Neural cell (in vitro differentiated cells): ENCODE measurements at regions not wholly inside any gene's neighbourhood (a gene's known extent, or its start where the extent isn't known, plus 50 kb on each side); places are given as distances from the start of the nearest gene placed in this dataset.

Source experiments
- H2AFZ ChIP-seq: fragments of 200-600, 300-800 bp; sonication (generic), shearing (Covaris generic); 2 replicates; pipeline ENCODE4 v1.6.0; 2014; ENCODE audit warnings: low read depth, mild to moderate bottlenecking, antibody characterized with exemption, low read length, moderate library complexity
- H3F3A ChIP-seq: fragments of 200-600 bp; shearing (Covaris generic); 2 replicates; pipeline ENCODE4 v1.6.1; 2016; ENCODE audit warnings: mild to moderate bottlenecking, moderate library complexity, mixed read lengths, antibody characterized with exemption, low read length; ENCODE audit not compliant: insufficient read depth, poor library complexity, severe bottlenecking
- H3K27ac ChIP-seq: fragments of 200-600, 300-800 bp; sonication (generic), shearing (Covaris generic); 2 replicates; pipeline ENCODE4 v1.5.1; 2014; ENCODE audit warnings: mild to moderate bottlenecking, low read length, moderate library complexity
- H3K27me3 ChIP-seq: fragments of 300-800, 200-600 bp; sonication (generic), shearing (Covaris generic); 2 replicates; pipeline ENCODE4 v1.6.0; 2014; ENCODE audit warnings: mild to moderate bottlenecking, low read depth, low read length, moderate library complexity; ENCODE audit not compliant: insufficient read depth
- H3K36me3 ChIP-seq: fragments of 300-800, 200-600 bp; sonication (generic), shearing (Covaris generic); 2 replicates; pipeline ENCODE4 v1.5.1; 2014; ENCODE audit warnings: mild to moderate bottlenecking, antibody characterized with exemption, low read length, moderate library complexity; ENCODE audit not compliant: insufficient read depth
- H3K4me2 ChIP-seq: fragments of 300-800, 200-600 bp; sonication (generic), shearing (Covaris generic); 2 replicates; pipeline ENCODE4 v1.6.0; 2014; ENCODE audit warnings: mild to moderate bottlenecking, low read length
- H3K4me3 ChIP-seq: fragments of 300-800, 200-600 bp; sonication (generic), shearing (Covaris generic); 2 replicates; pipeline ENCODE4 v1.5.1; 2014; ENCODE audit warnings: mild to moderate bottlenecking, low read length, moderate library complexity
- H3K79me2 ChIP-seq: fragments of 200-600 bp; shearing (Covaris generic); replicated peaks from 2 replicates; pipeline ENCODE4 v1.6.0; 2014; ENCODE audit warnings: mild to moderate bottlenecking, low read length, moderate library complexity; ENCODE audit not compliant: insufficient read depth
- H3K9ac ChIP-seq: fragments of 300-800, 200-600 bp; sonication (generic), shearing (Covaris generic); 2 replicates; pipeline ENCODE4 v1.6.1; 2016; ENCODE audit warnings: mild to moderate bottlenecking, low read length, mixed read lengths
- H3K9me2 ChIP-seq: fragments of 200-600 bp; shearing (Covaris generic); 2 replicates; pipeline ENCODE4 v1.6.1; 2016; ENCODE audit warnings: mild to moderate bottlenecking, low read length, mixed read lengths; ENCODE audit not compliant: insufficient read depth
- H3K9me3 ChIP-seq: fragments of 200-600, 300-800 bp; sonication (generic), shearing (Covaris generic); 2 replicates; pipeline ENCODE4 v1.6.1; 2016; ENCODE audit warnings: mild to moderate bottlenecking, mixed run types, low read length, moderate library complexity, mixed read lengths
- H4K20me1 ChIP-seq: fragments of 200-600 bp; shearing (Covaris generic); 2 replicates; pipeline ENCODE4 v1.6.1; 2016; ENCODE audit warnings: mild to moderate bottlenecking, mixed run types; ENCODE audit not compliant: insufficient read depth
- EP300 ChIP-seq: fragments of 450-650 bp; conservative IDR thresholded peaks from 2 replicates; pipeline ENCODE4 v1.6.1; 2014; ENCODE audit warnings: antibody characterized with exemption, mild to moderate bottlenecking, moderate library complexity; ENCODE audit not compliant: poor library complexity, severe bottlenecking
- EZH2 ChIP-seq: fragments of 200-600, 300-800 bp; shearing (Covaris generic), sonication (generic); IDR thresholded peaks from 2 replicates; pipeline ENCODE4 v1.6.1; 2014; ENCODE audit warnings: antibody characterized with exemption, low read length, borderline replicate concordance, mild to moderate bottlenecking; ENCODE audit not compliant: insufficient read depth, poor library complexity, severe bottlenecking
- POLR2AphosphoS5 ChIP-seq: IDR thresholded peaks from 2 replicates; pipeline ENCODE4 v1.6.1; 2012
- RAD21 ChIP-seq: fragments of 450-650 bp; conservative IDR thresholded peaks from 2 replicates; pipeline ENCODE4 v1.6.1; 2014; ENCODE audit warnings: antibody characterized with exemption, mild to moderate bottlenecking, moderate library complexity
- SMC3 ChIP-seq: fragments of 450-650 bp; conservative IDR thresholded peaks from 2 replicates; pipeline ENCODE4 v1.6.1; 2014; ENCODE audit warnings: antibody characterized with exemption, mild to moderate bottlenecking, moderate library complexity; ENCODE audit not compliant: poor library complexity
- TAF1 ChIP-seq: IDR thresholded peaks from 2 replicates; pipeline ENCODE4 v1.6.1; 2012; ENCODE audit warnings: low read depth
- TF ChIP-seq, protein P1 (sequence below): IDR thresholded peaks from 2 replicates; pipeline ENCODE4 v1.6.1; 2012; ENCODE audit warnings: borderline replicate concordance
- TF ChIP-seq, protein P2 (sequence below): fragments of 450-650 bp; IDR thresholded peaks from 2 replicates; pipeline ENCODE4 v1.5.1; 2014; ENCODE audit warnings: antibody characterized with exemption, mild to moderate bottlenecking, moderate library complexity; ENCODE audit not compliant: poor library complexity, severe bottlenecking

DNA sequence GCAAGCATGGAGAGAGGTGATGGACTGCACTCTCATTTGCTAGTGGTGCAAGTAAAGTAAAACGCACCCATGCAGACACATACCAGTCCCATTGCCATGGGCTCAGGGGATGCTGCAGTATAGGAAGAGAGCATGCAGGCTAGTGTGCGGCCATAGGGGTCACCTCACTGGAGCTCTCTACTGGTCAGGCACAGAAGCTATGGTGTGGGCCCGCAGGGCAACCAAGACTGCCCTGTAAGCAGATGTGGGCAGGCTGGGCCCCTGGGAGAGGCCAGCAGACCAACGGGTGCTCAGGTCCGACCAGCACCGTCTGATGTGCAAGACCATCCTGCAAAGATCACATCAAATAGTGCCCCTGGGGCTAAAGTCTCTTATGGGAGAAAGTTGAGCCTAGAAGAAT lies 290.7 kb downstream of the HTR1B start:
- Histone ChIP-seq H3K4me2 (no peak overlapping the region), H3K27ac (no peak overlapping the region), H3K4me3 (no peak overlapping the region), H3K27me3 (no peaks in the 10 kb centered on the region), H3K9ac (no peak overlapping the region), H3F3A (no peaks in the 10 kb centered on the region), H3K9me2 (no peaks in the 10 kb centered on the region), H2AFZ (no peak overlapping the region), H3K79me2 (no peaks in the 10 kb centered on the region), H3K36me3 (no peaks in the 10 kb centered on the region), H3K9me3 (no peaks in the 10 kb centered on the region), H4K20me1 (no peaks in the 10 kb centered on the region)
- TF ChIP-seq EZH2 = no peak
- TF ChIP-seq EP300 = no peak
- TF ChIP-seq RAD21 = no peak
- TF ChIP-seq SMC3 = no peak
- TF ChIP-seq, protein P1, sequence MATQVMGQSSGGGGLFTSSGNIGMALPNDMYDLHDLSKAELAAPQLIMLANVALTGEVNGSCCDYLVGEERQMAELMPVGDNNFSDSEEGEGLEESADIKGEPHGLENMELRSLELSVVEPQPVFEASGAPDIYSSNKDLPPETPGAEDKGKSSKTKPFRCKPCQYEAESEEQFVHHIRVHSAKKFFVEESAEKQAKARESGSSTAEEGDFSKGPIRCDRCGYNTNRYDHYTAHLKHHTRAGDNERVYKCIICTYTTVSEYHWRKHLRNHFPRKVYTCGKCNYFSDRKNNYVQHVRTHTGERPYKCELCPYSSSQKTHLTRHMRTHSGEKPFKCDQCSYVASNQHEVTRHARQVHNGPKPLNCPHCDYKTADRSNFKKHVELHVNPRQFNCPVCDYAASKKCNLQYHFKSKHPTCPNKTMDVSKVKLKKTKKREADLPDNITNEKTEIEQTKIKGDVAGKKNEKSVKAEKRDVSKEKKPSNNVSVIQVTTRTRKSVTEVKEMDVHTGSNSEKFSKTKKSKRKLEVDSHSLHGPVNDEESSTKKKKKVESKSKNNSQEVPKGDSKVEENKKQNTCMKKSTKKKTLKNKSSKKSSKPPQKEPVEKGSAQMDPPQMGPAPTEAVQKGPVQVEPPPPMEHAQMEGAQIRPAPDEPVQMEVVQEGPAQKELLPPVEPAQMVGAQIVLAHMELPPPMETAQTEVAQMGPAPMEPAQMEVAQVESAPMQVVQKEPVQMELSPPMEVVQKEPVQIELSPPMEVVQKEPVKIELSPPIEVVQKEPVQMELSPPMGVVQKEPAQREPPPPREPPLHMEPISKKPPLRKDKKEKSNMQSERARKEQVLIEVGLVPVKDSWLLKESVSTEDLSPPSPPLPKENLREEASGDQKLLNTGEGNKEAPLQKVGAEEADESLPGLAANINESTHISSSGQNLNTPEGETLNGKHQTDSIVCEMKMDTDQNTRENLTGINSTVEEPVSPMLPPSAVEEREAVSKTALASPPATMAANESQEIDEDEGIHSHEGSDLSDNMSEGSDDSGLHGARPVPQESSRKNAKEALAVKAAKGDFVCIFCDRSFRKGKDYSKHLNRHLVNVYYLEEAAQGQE = no peak

DNA sequence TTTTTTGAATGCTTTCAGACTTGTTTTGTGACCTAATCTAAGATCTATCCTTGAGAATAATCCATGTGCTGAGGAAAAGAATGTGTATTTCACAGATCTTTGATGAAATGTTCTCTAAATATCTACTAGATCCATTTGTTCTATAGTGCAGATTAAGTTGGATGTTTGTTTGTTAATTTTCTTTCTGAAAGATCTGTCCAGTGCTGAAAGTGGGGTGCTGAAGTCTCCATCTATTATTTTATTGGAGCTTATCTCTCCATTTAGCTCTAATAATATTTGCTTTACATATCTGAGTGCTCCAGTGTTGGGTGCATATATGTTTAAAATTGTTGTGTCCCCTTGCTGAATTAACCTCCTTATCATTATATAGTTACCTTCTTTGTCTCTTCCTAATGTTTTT lies 303.6 kb downstream of the HTR1B start:
- Histone ChIP-seq H3K27me3 (no peaks in the 10 kb centered on the region), H3K27ac (no peak overlapping the region), H3K9ac (no peak overlapping the region), H3K4me3 (no peak overlapping the region), H3K9me2 (no peaks in the 10 kb centered on the region), H3K4me2 (no peak overlapping the region), H3F3A (no peaks in the 10 kb centered on the region), H3K79me2 (no peaks in the 10 kb centered on the region), H2AFZ (no peak overlapping the region), H4K20me1 (no peaks in the 10 kb centered on the region), H3K9me3 (no peaks in the 10 kb centered on the region), H3K36me3 (no peaks in the 10 kb centered on the region)
- TF ChIP-seq RAD21 (no peak), POLR2AphosphoS5 (no peak), EZH2 (no peak)
- TF ChIP-seq, protein P2, sequence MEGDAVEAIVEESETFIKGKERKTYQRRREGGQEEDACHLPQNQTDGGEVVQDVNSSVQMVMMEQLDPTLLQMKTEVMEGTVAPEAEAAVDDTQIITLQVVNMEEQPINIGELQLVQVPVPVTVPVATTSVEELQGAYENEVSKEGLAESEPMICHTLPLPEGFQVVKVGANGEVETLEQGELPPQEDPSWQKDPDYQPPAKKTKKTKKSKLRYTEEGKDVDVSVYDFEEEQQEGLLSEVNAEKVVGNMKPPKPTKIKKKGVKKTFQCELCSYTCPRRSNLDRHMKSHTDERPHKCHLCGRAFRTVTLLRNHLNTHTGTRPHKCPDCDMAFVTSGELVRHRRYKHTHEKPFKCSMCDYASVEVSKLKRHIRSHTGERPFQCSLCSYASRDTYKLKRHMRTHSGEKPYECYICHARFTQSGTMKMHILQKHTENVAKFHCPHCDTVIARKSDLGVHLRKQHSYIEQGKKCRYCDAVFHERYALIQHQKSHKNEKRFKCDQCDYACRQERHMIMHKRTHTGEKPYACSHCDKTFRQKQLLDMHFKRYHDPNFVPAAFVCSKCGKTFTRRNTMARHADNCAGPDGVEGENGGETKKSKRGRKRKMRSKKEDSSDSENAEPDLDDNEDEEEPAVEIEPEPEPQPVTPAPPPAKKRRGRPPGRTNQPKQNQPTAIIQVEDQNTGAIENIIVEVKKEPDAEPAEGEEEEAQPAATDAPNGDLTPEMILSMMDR = no peak

DNA sequence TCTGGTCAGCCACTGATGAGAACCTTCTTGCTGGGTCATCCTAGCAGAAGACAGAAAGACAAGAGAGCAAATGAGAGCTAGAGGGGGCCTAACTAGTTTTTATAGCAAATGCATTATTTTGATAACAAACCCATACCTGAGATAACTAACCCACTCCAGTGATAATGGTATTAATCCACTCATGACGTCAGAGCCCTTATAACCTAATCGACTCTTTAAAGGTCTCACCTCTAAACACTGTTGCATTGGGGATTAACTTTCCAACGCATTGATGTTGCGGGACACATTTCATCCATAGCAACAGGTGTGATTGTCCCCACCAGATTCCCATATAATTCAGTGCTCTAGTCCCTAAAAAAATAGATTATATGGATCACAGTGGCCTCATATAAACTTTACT lies 312.1 kb downstream of the HTR1B start:
- no peaks in the 10 kb centered on the region for H3K27me3 ChIP-seq
- no peaks in the 10 kb centered on the region for H4K20me1 ChIP-seq
- H3K9me3 ChIP-seq = no peaks in the 10 kb centered on the region
- no peaks in the 10 kb centered on the region for H3K36me3 ChIP-seq
- TF ChIP-seq TAF1 = no peak
- no peaks in the 10 kb centered on the region for H3K9me2 ChIP-seq
- no peaks in the 10 kb centered on the region for H3K79me2 ChIP-seq
- H3F3A ChIP-seq = no peaks in the 10 kb centered on the region
- no peak overlapping the region for H3K27ac ChIP-seq
- no peak overlapping the region for H2AFZ ChIP-seq
- no peak overlapping the region for H3K4me3 ChIP-seq
- no peak overlapping the region for H3K4me2 ChIP-seq
- no peak overlapping the region for H3K9ac ChIP-seq
